NCI-H1417 (cell line): ENCODE measurements at regions not wholly inside any gene's neighbourhood (a gene's known extent, or its start where the extent isn't known, plus 50 kb on each side); places are given as distances from the start of the nearest gene placed in this dataset.
"Not testable (repeated sequence)": the region's sequence is repeated elsewhere in the genome, so short reads cannot be mapped to it uniquely, and the experiment has no call there.

Experiments used
- DNase-seq, 3 experiments: peaks; one replicate each; lab custom pipeline; 2025; lab: John Stamatoyannopoulos, UW

- DNase-seq, result no peak
These were observed 74.7 kb downstream of the BUD13 start for GRCh38 chr11:116698080-116698479.

- no peak for DNase-seq
These were observed 75.1 kb downstream of the BUD13 start for GRCh38 chr11:116697639-116698038.

GRCh38 chr11:116697011-116697410 is 75.8 kb downstream of the BUD13 start:
- DNase-seq, result no peak

- DNase-seq, result peak in 2 of 3 experiments; percentile 30 to 62
These were observed 76.3 kb downstream of the BUD13 start for GRCh38 chr11:116696381-116696941.

- no peak for DNase-seq
These were observed 77.0 kb downstream of the BUD13 start for GRCh38 chr11:116695657-116696254.

- DNase-seq, result no peak
These were observed 77.8 kb downstream of the BUD13 start for GRCh38 chr11:116694815-116695590.

GRCh38 chr11:116694349-116694725 is 78.5 kb downstream of the BUD13 start:
- DNase-seq, result no peak

- no peak for DNase-seq
These were observed 79.0 kb downstream of the BUD13 start for GRCh38 chr11:116693593-116694348.

- no peak for DNase-seq
These were observed 79.7 kb downstream of the BUD13 start for GRCh38 chr11:116693102-116693570.

- no peak for DNase-seq
These were observed 80.3 kb downstream of the BUD13 start for GRCh38 chr11:116692318-116693101.

GRCh38 chr11:116691771-116692177 is 81.0 kb downstream of the BUD13 start:
- DNase-seq, result peak; percentile 50 to 81 (median 61)

GRCh38 chr11:116690611-116691010 is 82.2 kb downstream of the BUD13 start:
- no peak for DNase-seq

GRCh38 chr11:116689413-116690127 is 83.2 kb downstream of the BUD13 start:
- DNase-seq, result no peak

GRCh38 chr11:116688202-116688540 is 84.6 kb downstream of the BUD13 start:
- no peak for DNase-seq

- DNase-seq, result peak in 1 of 3 experiments; percentile 24
These were observed 85.2 kb downstream of the BUD13 start for GRCh38 chr11:116687458-116688201.

GRCh38 chr11:116686866-116687265 is 85.9 kb downstream of the BUD13 start:
- DNase-seq, result peak in 1 of 3 experiments; percentile 21

- no peak for DNase-seq
These were observed 88.8 kb downstream of the BUD13 start for GRCh38 chr11:116683982-116684381.

- DNase-seq, result no peak
These were observed 92.2 kb downstream of the BUD13 start for GRCh38 chr11:116680349-116681125.

- no peak for DNase-seq
These were observed 93.9 kb downstream of the BUD13 start for GRCh38 chr11:116678887-116679286.

- not testable (repeated sequence) for DNase-seq
These were observed 105.5 kb downstream of the BUD13 start for GRCh38 chr11:116667318-116667717.
